ENCODE measurements at regions not wholly inside any gene's neighbourhood (a gene's known extent, or its start where the extent isn't known, plus 50 kb on each side); places are given as distances from the start of the nearest gene placed in this dataset.

GRCh38 chr11:112610996-112611750 is 350.0 kb upstream of the NCAM1 start:
- intact Hi-C loops (cut with DNase I): no loop called here
- TF ChIP-seq POLR2A (IDR thresholded peaks at IDR 0.05) (no peak), EP300 (IDR thresholded peaks at IDR 0.05) (no peak), CTCF (IDR thresholded peaks at IDR 0.05) (no peak)
- no peak for DNase-seq

GRCh38 chr11:112611771-112612170 is 349.4 kb upstream of the NCAM1 start:
- H3K4me1 ChIP-seq (ENCODE audit: insufficient read depth): no peaks in the 10 kb centered on the region
- H3K9me3 ChIP-seq: no peaks in the 10 kb centered on the region
- no peak for DNase-seq
- intact Hi-C loops (cut with DNase I): no loop called here
- WGBS, 3 donors: 32 to 43% (median 38%) methylated on average over 7 of the region's 7 CpGs
- TF ChIP-seq CTCF (IDR thresholded peaks at IDR 0.05) (no peak), POLR2A (IDR thresholded peaks at IDR 0.05) (no peak), EP300 (IDR thresholded peaks at IDR 0.05) (no peak)
- H3K27me3 ChIP-seq: no peaks in the 10 kb centered on the region
- H3K36me3 ChIP-seq: no peaks in the 10 kb centered on the region
- H3K4me3 ChIP-seq: no peak overlapping the region
- no peak overlapping the region for H3K27ac ChIP-seq

More at GRCh38 chr11:112610996-112611750, 350.0 kb upstream of the NCAM1 start:
- WGBS, 3 donors: 77 to 78% (median 78%) methylated on average over 6 of the region's 6 CpGs
- Histone ChIP-seq H3K36me3 (no peaks in the 10 kb centered on the region), H3K27ac (no peak overlapping the region), H3K4me1 (ENCODE audit: insufficient read depth) (no peaks in the 10 kb centered on the region), H3K9me3 (no peaks in the 10 kb centered on the region), H3K27me3 (no peaks in the 10 kb centered on the region), H3K4me3 (no peak overlapping the region)

- Histone ChIP-seq H3K9me3 (no peaks in the 10 kb centered on the region), H3K27me3 (no peaks in the 10 kb centered on the region), H3K27ac (no peak overlapping the region), H3K4me1 (ENCODE audit: insufficient read depth) (no peaks in the 10 kb centered on the region), H3K36me3 (no peaks in the 10 kb centered on the region), H3K4me3 (no peak overlapping the region)
- WGBS, 3 donors: 34 to 46% (median 45%) methylated on average over 5 of the region's 5 CpGs
- TF ChIP-seq EP300 (IDR thresholded peaks at IDR 0.05) (no peak), CTCF (IDR thresholded peaks at IDR 0.05) (no peak), POLR2A (IDR thresholded peaks at IDR 0.05) (no peak)
- DNase-seq: no peak
- intact Hi-C loops (cut with DNase I): no loop called here
Measured at GRCh38 chr11:112612250-112612849, 348.9 kb upstream of the NCAM1 start.

- no peak for TF ChIP-seq POLR2A (IDR thresholded peaks at IDR 0.05)
- no peak for TF ChIP-seq EP300 (IDR thresholded peaks at IDR 0.05)
- no peak for TF ChIP-seq CTCF (IDR thresholded peaks at IDR 0.05)
- intact Hi-C loops (cut with DNase I): no loop called here
- DNase-seq: no peak
- no peaks in the 10 kb centered on the region for H3K9me3 ChIP-seq
- no peaks in the 10 kb centered on the region for H3K27me3 ChIP-seq
- 27 to 29% (median 29%) methylated on average over 8 of the region's 8 CpGs for WGBS, 3 donors
- no peak overlapping the region for H3K27ac ChIP-seq
- no peaks in the 10 kb centered on the region for H3K4me1 ChIP-seq (ENCODE audit: insufficient read depth)
- H3K36me3 ChIP-seq: no peaks in the 10 kb centered on the region
- no peak overlapping the region for H3K4me3 ChIP-seq
Measured at GRCh38 chr11:112613051-112613972, 347.9 kb upstream of the NCAM1 start.

Data from ovary (tissue), 7 donors.